Upper lobe of right lung (tissue), 1 donor: ENCODE measurements at regions not wholly inside any gene's neighbourhood (a gene's known extent, or its start where the extent isn't known, plus 50 kb on each side); places are given as distances from the start of the nearest gene placed in this dataset.
"Not testable (repeated sequence)": the region's sequence is repeated elsewhere in the genome, so short reads cannot be mapped to it uniquely, and the experiment has no call there.

ENCODE experiments used
- ATAC-seq: fragments of 200-7000 bp; cut with Tn5 transposase; one replicate; pipeline ENCODE4 v1.9.1; 2020; ENCODE audit warnings: mild to moderate bottlenecking, moderate library complexity
- DNase-seq: peaks from one replicate; pipeline ENCODE4 v3.0.0-alpha.2; 2020
- H3K27ac ChIP-seq: fragments of 200-600 bp; one replicate; pipeline ENCODE4 v1.8.0; 2022
- H3K27me3 ChIP-seq: fragments of 200-600 bp; one replicate; pipeline ENCODE4 v1.8.0; 2022; ENCODE audit warnings: mild to moderate bottlenecking
- H3K36me3 ChIP-seq: fragments of 200-600 bp; one replicate; pipeline ENCODE4 v1.8.0; 2022
- H3K4me1 ChIP-seq: fragments of 200-600 bp; one replicate; pipeline ENCODE4 v1.8.0; 2022
- H3K4me3 ChIP-seq: fragments of 200-600 bp; one replicate; pipeline ENCODE4 v1.8.0; 2022; ENCODE audit warnings: mild to moderate bottlenecking
- H3K9me3 ChIP-seq: fragments of 200-600 bp; one replicate; pipeline ENCODE4 v1.8.0; 2022
- CTCF ChIP-seq: fragments of 200-600 bp; IDR thresholded peaks from one replicate; pipeline ENCODE4 v1.8.0; 2022; ENCODE audit warnings: antibody characterized with exemption
- intact Hi-C: fragments of 100-400 bp; cut with DNase I; formaldehyde crosslinking; loops from one replicate; pipeline ENCODE4 v1.11.0; 2022
- donor health status: DM: no; HTN: yes; CAD: no; lungs with severe emphysema.

- no peaks in the 10 kb centered on the region for H3K36me3 ChIP-seq
- H3K27me3 ChIP-seq: peaks cover 8% of the 10 kb centered on the region
- H3K27ac ChIP-seq: no peak overlapping the region
- TF ChIP-seq CTCF: no peak
- H3K9me3 ChIP-seq: peaks cover 3% of the 10 kb centered on the region
- intact Hi-C loops: no loop called here
- H3K4me3 ChIP-seq: no peak overlapping the region
- no peaks in the 10 kb centered on the region for H3K4me1 ChIP-seq
- ATAC-seq: no peak
- DNase-seq: peak; percentile 32
Observed at GRCh38 chr17:79547586-79547985, 63.3 kb downstream of the RBFOX3 start.

- peak; percentile 33 for DNase-seq
- H3K27me3 ChIP-seq: peaks cover 12% of the 10 kb centered on the region
- H3K4me3 ChIP-seq, H3K36me3 ChIP-seq, ATAC-seq, H3K9me3 ChIP-seq, intact Hi-C loops, H3K4me1 ChIP-seq, H3K27ac ChIP-seq: not testable (repeated sequence)
Observed at GRCh38 chr17:79547171-79547570, 63.7 kb downstream of the RBFOX3 start.

DNA sequence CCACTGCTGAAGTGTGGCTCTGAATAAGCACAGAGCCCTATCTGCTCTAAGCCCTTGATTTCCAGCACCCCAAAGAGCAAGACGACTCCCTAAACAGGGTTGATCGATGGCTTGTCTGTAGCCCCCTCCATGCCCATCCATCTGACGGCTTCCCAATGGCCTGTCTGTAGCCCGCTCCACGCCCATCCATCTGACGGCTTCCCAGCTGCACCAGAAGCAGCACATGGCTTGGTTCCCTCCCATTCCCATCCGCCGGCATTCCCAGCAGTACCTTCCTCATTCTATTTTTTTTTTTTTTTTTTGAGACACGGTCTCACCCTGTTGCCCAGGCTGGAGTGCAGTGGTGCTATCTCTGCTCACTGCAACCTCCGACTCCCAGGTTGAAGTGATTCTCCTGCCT is 64.5 kb downstream of the RBFOX3 start:
- H3K27me3 ChIP-seq: peaks cover 14% of the 10 kb centered on the region
- DNase-seq (peak; percentile 16), ATAC-seq (no peak)

DNA sequence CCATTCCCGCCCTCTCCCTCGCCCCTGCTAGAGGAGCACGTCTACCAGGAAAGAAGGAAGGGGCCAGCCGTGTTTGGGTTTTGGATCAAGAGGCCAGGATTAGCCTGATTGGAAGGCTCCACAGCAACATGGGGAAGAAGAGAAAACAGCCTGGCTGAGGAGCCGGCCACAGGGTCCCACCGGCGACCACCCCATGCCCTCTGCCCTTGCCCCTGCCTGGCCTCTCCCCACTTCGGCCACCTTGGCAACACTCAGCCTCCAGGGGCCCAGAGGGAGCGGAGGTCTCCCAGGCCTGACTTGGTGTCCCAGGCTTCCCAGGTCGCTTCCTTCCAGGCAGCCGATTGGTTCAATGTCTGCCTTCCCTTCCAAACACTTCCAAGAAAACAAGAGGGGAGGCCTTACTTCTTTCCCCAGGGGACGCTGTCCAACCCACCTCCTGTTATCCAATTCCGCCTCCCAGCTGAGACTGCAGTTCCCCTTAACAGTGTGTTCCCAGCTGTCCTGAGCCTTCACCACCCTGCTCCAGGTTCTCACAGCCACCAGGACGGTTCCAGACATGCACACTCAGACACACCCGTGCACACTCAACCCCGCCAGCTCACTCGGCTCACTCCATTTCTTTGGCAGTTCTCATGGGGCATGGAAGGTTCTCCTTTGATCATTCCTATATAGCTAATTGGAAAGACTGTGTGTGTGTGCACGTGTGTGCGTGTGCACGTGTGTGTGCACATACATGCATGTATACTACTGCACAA is 65.4 kb downstream of the RBFOX3 start:
- DNase-seq: peak; percentile 34
- Histone ChIP-seq H3K9me3 (no peaks in the 10 kb centered on the region), H3K27ac (no peak overlapping the region), H3K4me1 (no peaks in the 10 kb centered on the region), H3K36me3 (no peaks in the 10 kb centered on the region), H3K4me3 (no peak overlapping the region), H3K27me3 (peaks cover 15% of the 10 kb centered on the region)
- no peak for TF ChIP-seq CTCF
- intact Hi-C loops: no loop called here
- ATAC-seq: no peak

More for the DNA sequence above, 64.5 kb downstream of the RBFOX3 start:
- no peak for TF ChIP-seq CTCF
- Histone ChIP-seq H3K4me1 (no peaks in the 10 kb centered on the region), H3K27ac (no peak overlapping the region), H3K9me3 (no peaks in the 10 kb centered on the region), H3K4me3 (no peak overlapping the region), H3K36me3 (no peaks in the 10 kb centered on the region)
- intact Hi-C loops: no loop called here

DNA sequence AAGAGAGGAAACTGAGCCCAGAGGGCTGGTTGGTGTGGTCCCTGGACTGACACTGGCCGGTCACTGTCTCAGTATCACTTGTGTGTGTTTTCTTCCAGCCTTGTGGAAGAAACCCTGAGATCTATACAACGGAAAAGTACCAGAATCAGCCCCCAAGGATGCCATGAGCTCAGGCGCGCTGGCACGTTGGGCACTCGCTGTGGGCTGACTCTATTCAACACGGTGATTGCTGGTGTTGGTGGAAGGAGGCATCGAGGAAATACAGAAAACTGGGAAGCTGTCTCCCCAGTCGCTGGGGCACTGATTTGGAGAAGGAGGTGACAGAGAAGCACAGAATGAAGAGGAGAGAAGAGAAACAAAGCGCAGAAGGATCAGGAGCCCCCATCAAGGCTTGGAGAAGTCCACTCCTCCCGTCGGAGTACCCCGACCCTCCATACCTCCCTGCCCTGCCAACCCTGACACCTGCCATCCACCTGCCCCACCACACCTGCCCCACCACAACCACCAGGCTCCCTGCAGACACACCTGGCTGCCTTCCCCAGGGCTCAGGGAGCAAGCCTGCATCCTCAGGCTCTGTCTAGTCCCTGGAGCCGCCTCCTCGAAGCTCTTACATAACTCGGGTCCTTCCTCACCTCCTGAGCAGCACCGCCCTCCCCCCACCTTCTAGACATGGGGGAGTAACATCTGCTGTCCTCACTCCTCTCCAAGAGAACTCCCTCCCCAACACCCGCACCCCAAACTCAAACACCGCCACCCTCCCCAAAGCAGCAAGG is 66.5 kb downstream of the RBFOX3 start:
- Histone ChIP-seq H3K4me3 (no peak overlapping the region), H3K27ac (no peak overlapping the region), H3K9me3 (no peaks in the 10 kb centered on the region), H3K4me1 (no peaks in the 10 kb centered on the region), H3K27me3 (peaks cover 17% of the 10 kb centered on the region), H3K36me3 (no peaks in the 10 kb centered on the region)
- DNase-seq (no peak), ATAC-seq (no peak)
- no peak for TF ChIP-seq CTCF
- intact Hi-C loops: no loop called here

DNA sequence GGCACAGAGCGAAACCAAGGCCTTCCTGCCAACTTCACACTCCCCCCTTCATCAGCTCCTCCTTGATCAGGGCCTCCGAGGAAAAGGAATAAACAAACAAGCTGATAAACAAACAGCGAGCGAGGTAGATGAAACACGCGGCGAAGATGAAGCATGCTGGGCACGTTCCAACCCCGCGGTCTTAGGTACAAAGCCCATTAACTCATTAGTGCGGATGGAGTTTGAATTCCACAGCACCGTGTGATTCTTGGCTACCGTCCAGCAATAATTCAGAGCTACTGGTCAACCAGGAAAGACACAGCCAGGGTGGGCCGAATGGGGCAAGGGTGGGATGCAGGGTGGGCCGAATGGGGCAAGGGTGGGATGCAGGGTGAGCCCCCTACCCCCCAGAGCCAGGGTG is 67.3 kb downstream of the RBFOX3 start:
- no peaks in the 10 kb centered on the region for H3K4me1 ChIP-seq
- no peak for TF ChIP-seq CTCF
- ATAC-seq (no peak), DNase-seq (no peak)
- H3K27me3 ChIP-seq: peaks cover 17% of the 10 kb centered on the region
- no peaks in the 10 kb centered on the region for H3K9me3 ChIP-seq
- no peak overlapping the region for H3K4me3 ChIP-seq
- intact Hi-C loops: no loop called here
- H3K27ac ChIP-seq: no peak overlapping the region
- no peaks in the 10 kb centered on the region for H3K36me3 ChIP-seq
